ENCODE measurements at regions not wholly inside any gene's neighbourhood (a gene's known extent, or its start where the extent isn't known, plus 50 kb on each side); places are given as distances from the start of the nearest gene placed in this dataset.

DNA sequence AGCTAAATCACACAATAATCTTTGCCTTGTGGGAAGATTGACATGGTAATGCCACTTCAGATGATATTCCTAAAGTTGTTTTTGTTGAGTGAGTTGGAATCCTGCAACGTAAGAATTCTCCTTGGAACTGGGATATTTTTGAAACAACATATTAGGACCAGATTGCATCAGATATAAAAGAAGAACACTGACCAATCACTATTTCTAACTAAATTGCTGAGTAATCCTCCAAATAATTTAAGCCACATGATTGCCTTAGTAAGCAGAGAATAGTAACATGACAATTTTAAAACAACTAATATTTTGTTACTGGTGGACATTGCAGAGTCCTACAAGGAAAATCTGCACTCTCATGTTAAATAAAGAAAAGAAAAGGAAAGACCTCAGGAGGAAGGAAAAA lies 353.9 kb upstream of the LMCD1 start:
- Histone ChIP-seq H2AFZ (ENCODE audit: low read length) (no peak overlapping the region), H3K27ac (ENCODE audit: insufficient read depth, low read length) (no peak overlapping the region), H3K9me3 (ENCODE audit: control insufficient read depth, insufficient read depth, low read depth, low read length) (no peaks in the 10 kb centered on the region), H3K4me2 (ENCODE audit: extremely low read depth, insufficient read depth, low read length) (no peak overlapping the region), H3K4me1 (ENCODE audit: control insufficient read depth, extremely low read depth, insufficient read depth, low read length) (no peaks in the 10 kb centered on the region), H4K20me1 (ENCODE audit: control insufficient read depth, extremely low read depth, insufficient read depth, low read length) (no peaks in the 10 kb centered on the region), H3K4me3 (replicated peaks in 1 of 4; ENCODE audit: control extremely low read depth in 1 of 4, insufficient read depth in 1 of 4, low read depth in 3 of 4, low read length in 4 of 4) (no peak overlapping the region), H3K27me3 (ENCODE audit: control insufficient read depth, insufficient read depth, low read length) (no peaks in the 10 kb centered on the region), H3K36me3 (ENCODE audit: control insufficient read depth, insufficient read depth, low read length) (no peaks in the 10 kb centered on the region), H3K9ac (ENCODE audit: insufficient read depth, low read length) (no peak overlapping the region), H3K79me2 (ENCODE audit: control insufficient read depth, insufficient read depth, low read length) (no peaks in the 10 kb centered on the region)
- TF ChIP-seq EZH2 (IDR thresholded peaks at IDR 0.05; ENCODE audit: low read length, missing control alignments) = no peak
- TF ChIP-seq, protein P1, sequence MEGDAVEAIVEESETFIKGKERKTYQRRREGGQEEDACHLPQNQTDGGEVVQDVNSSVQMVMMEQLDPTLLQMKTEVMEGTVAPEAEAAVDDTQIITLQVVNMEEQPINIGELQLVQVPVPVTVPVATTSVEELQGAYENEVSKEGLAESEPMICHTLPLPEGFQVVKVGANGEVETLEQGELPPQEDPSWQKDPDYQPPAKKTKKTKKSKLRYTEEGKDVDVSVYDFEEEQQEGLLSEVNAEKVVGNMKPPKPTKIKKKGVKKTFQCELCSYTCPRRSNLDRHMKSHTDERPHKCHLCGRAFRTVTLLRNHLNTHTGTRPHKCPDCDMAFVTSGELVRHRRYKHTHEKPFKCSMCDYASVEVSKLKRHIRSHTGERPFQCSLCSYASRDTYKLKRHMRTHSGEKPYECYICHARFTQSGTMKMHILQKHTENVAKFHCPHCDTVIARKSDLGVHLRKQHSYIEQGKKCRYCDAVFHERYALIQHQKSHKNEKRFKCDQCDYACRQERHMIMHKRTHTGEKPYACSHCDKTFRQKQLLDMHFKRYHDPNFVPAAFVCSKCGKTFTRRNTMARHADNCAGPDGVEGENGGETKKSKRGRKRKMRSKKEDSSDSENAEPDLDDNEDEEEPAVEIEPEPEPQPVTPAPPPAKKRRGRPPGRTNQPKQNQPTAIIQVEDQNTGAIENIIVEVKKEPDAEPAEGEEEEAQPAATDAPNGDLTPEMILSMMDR (conservative IDR thresholded peaks at IDR 0.05 in 1 of 2, IDR thresholded peaks at IDR 0.05 in 1 of 2; ENCODE audit: low read depth in 1 of 2, low read length in 2 of 2) = no peak
- peak in 1 of 2 donors; percentile 51 for DNase-seq (ENCODE audit: low read depth in 2 of 2)

DNA sequence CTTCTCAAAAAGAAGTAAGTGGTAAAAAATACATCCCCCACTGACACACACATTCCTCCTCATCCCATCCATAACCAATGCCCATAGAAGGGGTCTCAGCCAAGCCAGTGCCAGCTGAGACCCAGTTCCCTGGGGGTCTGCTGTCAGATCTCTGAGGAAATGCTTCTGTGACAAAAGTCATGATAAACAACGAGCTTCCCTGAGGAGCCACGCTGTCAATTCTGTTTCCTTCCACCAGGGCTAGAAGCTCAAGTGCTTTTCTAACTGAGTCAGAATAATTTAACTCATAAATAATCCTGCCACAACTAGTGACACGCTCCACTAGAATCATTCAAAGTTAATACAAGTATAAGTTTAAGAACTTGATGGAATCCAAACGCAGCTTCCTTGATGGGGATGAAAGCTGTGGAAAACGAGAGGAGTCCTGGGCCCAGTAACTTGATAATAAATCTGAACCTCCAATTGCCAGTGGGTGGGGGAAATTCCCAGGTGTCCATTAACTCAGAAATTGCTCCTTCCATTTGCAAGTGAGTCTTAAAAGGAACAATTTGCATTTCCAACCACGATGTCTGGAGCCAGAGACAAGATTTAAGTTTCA lies 348.7 kb upstream of the LMCD1 start:
- H3K36me3 ChIP-seq (ENCODE audit: control insufficient read depth, insufficient read depth, low read length) = no peaks in the 10 kb centered on the region
- H3K9ac ChIP-seq (ENCODE audit: insufficient read depth, low read length) = no peak overlapping the region
- H3K27ac ChIP-seq (ENCODE audit: insufficient read depth, low read length) = no peak overlapping the region
- H2AFZ ChIP-seq (ENCODE audit: low read length) = no peak overlapping the region
- no peaks in the 10 kb centered on the region for H4K20me1 ChIP-seq (ENCODE audit: control insufficient read depth, extremely low read depth, insufficient read depth, low read length)
- no peak overlapping the region for H3K4me3 ChIP-seq (replicated peaks in 1 of 4; ENCODE audit: control extremely low read depth in 1 of 4, insufficient read depth in 1 of 4, low read depth in 3 of 4, low read length in 4 of 4)
- H3K79me2 ChIP-seq (ENCODE audit: control insufficient read depth, insufficient read depth, low read length) = no peaks in the 10 kb centered on the region
- no peaks in the 10 kb centered on the region for H3K9me3 ChIP-seq (ENCODE audit: control insufficient read depth, insufficient read depth, low read depth, low read length)
- H3K4me1 ChIP-seq (ENCODE audit: control insufficient read depth, extremely low read depth, insufficient read depth, low read length) = no peaks in the 10 kb centered on the region
- no peak for DNase-seq (ENCODE audit: low read depth in 2 of 2)
- no peak overlapping the region for H3K4me2 ChIP-seq (ENCODE audit: extremely low read depth, insufficient read depth, low read length)
- TF ChIP-seq EZH2 (IDR thresholded peaks at IDR 0.05; ENCODE audit: low read length, missing control alignments) = no peak
- TF ChIP-seq, protein P1 (conservative IDR thresholded peaks at IDR 0.05 in 1 of 2, IDR thresholded peaks at IDR 0.05 in 1 of 2; ENCODE audit: low read depth in 1 of 2, low read length in 2 of 2) = no peak
- H3K27me3 ChIP-seq (ENCODE audit: control insufficient read depth, insufficient read depth, low read length) = no peaks in the 10 kb centered on the region

DNA sequence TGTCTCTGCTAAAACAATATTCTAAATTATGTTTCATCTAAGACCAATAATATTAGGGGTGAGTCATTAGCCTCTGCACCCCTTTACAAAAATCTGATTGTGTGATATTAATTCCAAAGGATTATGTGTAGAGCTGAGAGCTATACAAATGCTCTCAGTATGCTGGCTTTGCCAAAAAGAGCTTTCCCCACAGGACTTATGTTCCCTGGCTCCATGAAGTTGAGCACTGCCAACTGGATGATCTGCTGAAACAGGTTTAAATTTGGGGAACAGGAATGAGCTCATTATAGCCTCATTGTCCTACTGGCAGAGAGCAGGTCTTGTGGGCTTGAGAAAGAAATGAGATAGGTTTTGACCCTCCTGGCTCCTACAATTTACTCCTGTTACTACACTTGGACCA lies 347.8 kb upstream of the LMCD1 start:
- Histone ChIP-seq H3K79me2 (ENCODE audit: control insufficient read depth, insufficient read depth, low read length) (no peaks in the 10 kb centered on the region), H3K9ac (ENCODE audit: insufficient read depth, low read length) (no peak overlapping the region), H3K36me3 (ENCODE audit: control insufficient read depth, insufficient read depth, low read length) (no peaks in the 10 kb centered on the region), H4K20me1 (ENCODE audit: control insufficient read depth, extremely low read depth, insufficient read depth, low read length) (no peaks in the 10 kb centered on the region), H3K4me3 (replicated peaks in 1 of 4; ENCODE audit: control extremely low read depth in 1 of 4, insufficient read depth in 1 of 4, low read depth in 3 of 4, low read length in 4 of 4) (no peak overlapping the region), H3K4me2 (ENCODE audit: extremely low read depth, insufficient read depth, low read length) (no peak overlapping the region), H3K27me3 (ENCODE audit: control insufficient read depth, insufficient read depth, low read length) (no peaks in the 10 kb centered on the region), H3K27ac (ENCODE audit: insufficient read depth, low read length) (no peak overlapping the region), H3K9me3 (ENCODE audit: control insufficient read depth, insufficient read depth, low read depth, low read length) (no peaks in the 10 kb centered on the region), H3K4me1 (ENCODE audit: control insufficient read depth, extremely low read depth, insufficient read depth, low read length) (no peaks in the 10 kb centered on the region), H2AFZ (ENCODE audit: low read length) (no peak overlapping the region)
- no peak for DNase-seq (ENCODE audit: low read depth in 2 of 2)
- TF ChIP-seq, protein P1 (conservative IDR thresholded peaks at IDR 0.05 in 1 of 2, IDR thresholded peaks at IDR 0.05 in 1 of 2; ENCODE audit: low read depth in 1 of 2, low read length in 2 of 2) = no peak
- no peak for TF ChIP-seq EZH2 (IDR thresholded peaks at IDR 0.05; ENCODE audit: low read length, missing control alignments)
